AG04449 (cell line): ENCODE measurements at regions not wholly inside any gene's neighbourhood (a gene's known extent, or its start where the extent isn't known, plus 50 kb on each side); places are given as distances from the start of the nearest gene placed in this dataset.

Experiments
- CTCF ChIA-PET: fragments of 350-600 bp; formaldehyde crosslinking; extraction: SDS; loops from one replicate; lab custom pipeline; 2021; ENCODE audit warnings: antibody characterized with exemption; lab: Yijun Ruan, JAX
- POLR2A ChIA-PET: fragments of 400-600, 350-600 bp; formaldehyde crosslinking; extraction: SDS; loops from one replicate; lab custom pipeline; 2020; ENCODE audit warnings: antibody characterized with exemption, inconsistent platforms; lab: Yijun Ruan, JAX
- DNase-seq: peaks from one replicate; pipeline ENCODE4 v3.0.0-alpha.2; 2010; ENCODE audit warnings: low read depth, low spot score
- H3K4me3 ChIP-seq: 2 replicates; pipeline ENCODE4 v1.5.1; 2011; ENCODE audit warnings: low read depth, mild to moderate bottlenecking, control low read depth, low read length
- TF ChIP-seq, protein P1 (sequence below): IDR thresholded peaks from one replicate; pipeline ENCODE4 v1.5.1; 2011; ENCODE audit warnings: mild to moderate bottlenecking, moderate library complexity, low read length, control low read depth, inconsistent platforms; ENCODE audit not compliant: insufficient read depth; ENCODE audit errors: missing control alignments

- DNase-seq, result no peak
- TF ChIP-seq, protein P1, sequence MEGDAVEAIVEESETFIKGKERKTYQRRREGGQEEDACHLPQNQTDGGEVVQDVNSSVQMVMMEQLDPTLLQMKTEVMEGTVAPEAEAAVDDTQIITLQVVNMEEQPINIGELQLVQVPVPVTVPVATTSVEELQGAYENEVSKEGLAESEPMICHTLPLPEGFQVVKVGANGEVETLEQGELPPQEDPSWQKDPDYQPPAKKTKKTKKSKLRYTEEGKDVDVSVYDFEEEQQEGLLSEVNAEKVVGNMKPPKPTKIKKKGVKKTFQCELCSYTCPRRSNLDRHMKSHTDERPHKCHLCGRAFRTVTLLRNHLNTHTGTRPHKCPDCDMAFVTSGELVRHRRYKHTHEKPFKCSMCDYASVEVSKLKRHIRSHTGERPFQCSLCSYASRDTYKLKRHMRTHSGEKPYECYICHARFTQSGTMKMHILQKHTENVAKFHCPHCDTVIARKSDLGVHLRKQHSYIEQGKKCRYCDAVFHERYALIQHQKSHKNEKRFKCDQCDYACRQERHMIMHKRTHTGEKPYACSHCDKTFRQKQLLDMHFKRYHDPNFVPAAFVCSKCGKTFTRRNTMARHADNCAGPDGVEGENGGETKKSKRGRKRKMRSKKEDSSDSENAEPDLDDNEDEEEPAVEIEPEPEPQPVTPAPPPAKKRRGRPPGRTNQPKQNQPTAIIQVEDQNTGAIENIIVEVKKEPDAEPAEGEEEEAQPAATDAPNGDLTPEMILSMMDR, result no peak
- POLR2A ChIA-PET, result no interaction called here
- CTCF ChIA-PET, result no interaction called here
- H3K4me3 ChIP-seq, result no peak overlapping the region
Observed at GRCh38 chr5:148708854-148709253, 54.5 kb upstream of the HTR4 start.

- TF ChIP-seq, protein P1, result no peak
- CTCF ChIA-PET, result interaction anchor here (0.8 to 3.0 kb wide), 2 partner anchors 15 to 19 kb away, joined by 3 to 22 read pairs; no protein-coding TSS in a partner anchor
Observed at GRCh38 chr5:148711961-148712360, 57.6 kb upstream of the HTR4 start.

GRCh38 chr5:148713735-148714508 is 59.6 kb upstream of the HTR4 start:
- POLR2A ChIA-PET, result no interaction called here
- TF ChIP-seq, protein P1, result no peak
- no peak overlapping the region for H3K4me3 ChIP-seq
- CTCF ChIA-PET, result interaction anchor here (3.0 kb wide), 1 partner anchor 17 kb away, joined by 22 read pairs; no protein-coding TSS in a partner anchor
- DNase-seq, result no peak

More at GRCh38 chr5:148711961-148712360, 57.6 kb upstream of the HTR4 start:
- DNase-seq, result no peak
- H3K4me3 ChIP-seq, result no peak overlapping the region
- POLR2A ChIA-PET, result no interaction called here

DNA sequence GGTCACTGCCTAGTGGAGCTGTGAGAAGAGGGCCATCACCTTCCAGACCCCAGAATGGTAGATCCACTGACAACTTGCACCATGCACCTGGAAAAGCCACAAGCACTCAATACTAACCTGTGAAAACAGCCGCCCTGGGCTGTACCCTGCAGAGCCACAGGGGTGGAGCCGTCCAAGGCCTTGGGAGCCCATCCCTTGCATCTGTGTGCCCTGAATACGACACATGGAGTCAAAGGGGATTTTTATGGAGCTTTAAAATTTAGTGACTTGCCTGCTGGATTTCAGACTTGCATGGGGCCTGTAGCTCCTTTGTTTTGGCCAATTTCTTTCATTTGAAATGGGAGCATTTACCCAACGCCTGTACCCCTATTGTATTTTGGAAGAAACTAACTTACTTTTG is 62.4 kb upstream of the HTR4 start:
- no peak for DNase-seq
- ChIA-PET CTCF (no interaction called here), POLR2A (no interaction called here)
- no peak overlapping the region for H3K4me3 ChIP-seq
- TF ChIP-seq, protein P1, result no peak

GRCh38 chr5:148717668-148718067 is 63.3 kb upstream of the HTR4 start:
- no peak for DNase-seq
- CTCF ChIA-PET, result no interaction called here
- TF ChIP-seq, protein P1, result no peak
- no peak overlapping the region for H3K4me3 ChIP-seq
- POLR2A ChIA-PET, result no interaction called here

DNA sequence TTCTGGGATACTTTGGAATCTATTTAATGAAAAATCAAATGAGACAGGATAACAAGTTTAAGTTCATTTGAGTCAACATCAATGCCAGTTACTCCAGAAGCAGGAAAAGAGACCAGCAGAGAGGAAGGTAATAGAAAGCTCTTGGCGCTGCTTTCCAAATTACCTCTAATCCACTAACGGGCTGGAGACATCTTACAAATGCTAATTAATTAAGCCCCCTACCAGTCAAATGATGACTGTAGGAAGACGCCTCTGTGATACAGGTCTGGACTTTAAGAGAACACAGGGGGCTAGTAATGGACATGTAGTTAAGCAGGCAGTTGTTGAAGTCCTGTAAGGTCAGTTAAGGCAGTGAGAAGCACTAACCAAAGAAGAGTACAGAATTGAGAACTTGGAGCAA is 65.3 kb upstream of the HTR4 start:
- DNase-seq, result no peak
- POLR2A ChIA-PET, result no interaction called here
- TF ChIP-seq, protein P1, result no peak
- H3K4me3 ChIP-seq, result no peak overlapping the region
- CTCF ChIA-PET, result interaction anchor here (1.5 to 4.8 kb wide), 2 partner anchors 11 to 13 kb away, joined by 4 to 45 read pairs; no protein-coding TSS in a partner anchor
